OCI-LY7 (cell line): ENCODE measurements at regions not wholly inside any gene's neighbourhood (a gene's known extent, or its start where the extent isn't known, plus 50 kb on each side); places are given as distances from the start of the nearest gene placed in this dataset.
A peak's percentile ranks its signal among the peaks of the same experiment; 100 is the strongest.

Source experiments
- BruUV-seq: library from RNA; stranded (reverse); fragments of 400-500 nt; replicated peaks from 2 replicates; lab custom pipeline; 2021; lab: Mats Ljungman, UMichigan
- CTCF ChIA-PET: fragments of 300-600 bp; sonication (Branson Sonifier 250); formaldehyde crosslinking; loops from one replicate; lab custom pipeline; 2022; ENCODE audit warnings: antibody characterized with exemption; ENCODE audit not compliant: unreplicated experiment; lab: Charles Lee
- POLR2A ChIA-PET: fragments of 300-600 bp; sonication (Branson Sonifier 250); formaldehyde crosslinking; loops from one replicate; lab custom pipeline; 2022; ENCODE audit warnings: antibody characterized with exemption; lab: Charles Lee
- DNase-seq: peaks from one replicate; pipeline ENCODE4 v3.0.0-alpha.2; 2015; ENCODE audit warnings: low spot score
- H2AFZ ChIP-seq: fragments of 200-600 bp; sonication (generic), shearing (Covaris generic); 2 replicates; pipeline ENCODE4 v1.6.1; 2014; ENCODE audit warnings: mild to moderate bottlenecking, antibody characterized with exemption, low read length, moderate library complexity
- H3K27ac ChIP-seq: fragments of 200-600 bp; sonication (generic); 2 replicates; pipeline ENCODE4 v1.5.1; 2014; ENCODE audit warnings: mixed run types, low read depth, mild to moderate bottlenecking, moderate library complexity, low read length, inconsistent platforms; ENCODE audit not compliant: poor library complexity, severe bottlenecking
- H3K36me3 ChIP-seq: fragments of 200-600 bp; sonication (generic); 2 replicates; pipeline ENCODE4 v1.6.1; 2014; ENCODE audit warnings: mild to moderate bottlenecking, antibody characterized with exemption, low read length, moderate library complexity, mixed read lengths; ENCODE audit not compliant: insufficient read depth
- H3K4me1 ChIP-seq: fragments of 200-600 bp; sonication (generic); 2 replicates; pipeline ENCODE4 v1.5.1; 2014; ENCODE audit warnings: mild to moderate bottlenecking, low read length; ENCODE audit not compliant: insufficient read depth, poor library complexity, severe bottlenecking
- H3K4me2 ChIP-seq: fragments of 200-600 bp; sonication (generic); 2 replicates; pipeline ENCODE4 v1.6.1; 2014; ENCODE audit warnings: mild to moderate bottlenecking, low read length
- H3K4me3 ChIP-seq: fragments of 200-600 bp; sonication (generic); 2 replicates; pipeline ENCODE4 v1.5.1; 2014; ENCODE audit warnings: mild to moderate bottlenecking, low read depth, low read length; ENCODE audit not compliant: poor library complexity, severe bottlenecking
- H3K79me2 ChIP-seq: fragments of 200-600 bp; sonication (generic); 2 replicates; pipeline ENCODE4 v1.6.1; 2016; ENCODE audit warnings: low read depth, mild to moderate bottlenecking, low read length, moderate library complexity, mixed read lengths; ENCODE audit not compliant: insufficient read depth
- H3K9me2 ChIP-seq: fragments of 200-600 bp; sonication (generic); 2 replicates; pipeline ENCODE4 v1.6.1; 2016; ENCODE audit warnings: mild to moderate bottlenecking, low read length, mixed read lengths; ENCODE audit not compliant: insufficient read depth
- H3K9me3 ChIP-seq: fragments of 200-600 bp; sonication (generic); 2 replicates; pipeline ENCODE4 v1.6.1; 2014; ENCODE audit warnings: mild to moderate bottlenecking, mixed run types, low read length, mixed read lengths
- H4K20me1 ChIP-seq: fragments of 200-600 bp; sonication (generic); 2 replicates; pipeline ENCODE4 v1.6.1; 2014; ENCODE audit warnings: mild to moderate bottlenecking, antibody characterized with exemption, low read length, moderate library complexity, mixed read lengths; ENCODE audit not compliant: insufficient read depth
- EZH2phosphoT487 ChIP-seq: fragments of 200-600 bp; sonication (generic); IDR thresholded peaks from 2 replicates; pipeline ENCODE4 v1.6.1; 2018; ENCODE audit warnings: low read depth, borderline replicate concordance, mild to moderate bottlenecking, mixed run types, antibody characterized with exemption, low read length, moderate library complexity, mixed read lengths
- intact Hi-C: fragments of 100-400 bp; cut with micrococcal nuclease; formaldehyde crosslinking; loops from one replicate; pipeline ENCODE4 v1.10.0; 2022; ENCODE audit not compliant: unreplicated experiment
- TF ChIP-seq, protein P1 (sequence below): fragments of 200-600 bp; sonication (generic); conservative IDR thresholded peaks from 2 replicates; pipeline ENCODE4 v1.5.1; 2014; ENCODE audit warnings: mild to moderate bottlenecking, antibody characterized with exemption, low read length, moderate library complexity, mixed read lengths

DNA sequence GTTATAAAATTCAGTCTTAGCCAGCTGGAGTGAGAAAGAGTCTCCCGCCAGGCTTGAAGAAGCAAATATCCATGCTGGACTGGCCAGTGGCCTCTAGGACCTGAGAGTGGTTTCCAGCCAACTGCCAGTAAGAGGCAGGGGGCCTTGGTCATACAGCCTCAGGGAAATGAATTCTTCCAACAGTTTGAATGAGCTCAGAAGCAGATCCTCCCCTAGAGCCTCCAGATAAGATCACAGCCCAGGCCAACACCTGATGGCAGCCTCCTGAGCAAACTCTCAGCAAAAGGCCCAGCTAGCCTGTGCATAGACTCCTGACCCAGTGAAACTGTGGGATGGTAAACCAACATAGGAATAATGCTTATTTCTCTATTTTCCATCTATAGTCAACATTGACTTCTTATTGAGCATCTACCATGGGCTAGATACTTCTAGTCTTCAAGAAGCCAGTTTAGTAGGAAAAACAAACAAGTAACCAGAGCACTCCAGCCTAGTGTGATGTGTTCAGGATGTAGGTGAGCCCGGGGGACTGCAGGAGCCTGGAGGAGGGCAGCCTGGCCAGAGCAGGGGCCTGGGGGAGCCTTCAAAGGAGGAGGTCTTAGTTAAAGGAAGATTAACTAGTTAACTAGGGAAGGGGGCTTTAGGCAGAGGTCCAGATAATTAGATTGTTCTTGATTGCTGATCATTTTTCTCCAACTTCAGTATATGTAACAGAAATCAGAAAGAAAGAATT is 115.4 kb upstream of the ADO start:
- ChIA-PET POLR2A (interaction anchor here (0.7 to 1.4 kb wide), 11 partner anchors 12 to 923 kb away, joined by 3 to 6 read pairs (median 3); no protein-coding TSS in a partner anchor), CTCF (no interaction called here)
- Histone ChIP-seq H3K36me3 (no peaks in the 10 kb centered on the region; the same call in 1 of the 2 replicates), H3K9me3 (0 out of 2 replicates have a peak, but pooled peaks cover 6% of the 10 kb centered on the region), H3K4me2 (peak overlapping the region; percentile 51), H3K9me2 (no peaks in the 10 kb centered on the region), H3K4me3 (peak overlapping the region; percentile 28), H3K4me1 (peaks cover 31% of the 10 kb centered on the region), H3K27ac (no peak overlapping the region), H4K20me1 (no peaks in the 10 kb centered on the region), H2AFZ (peak overlapping the region; percentile 68; the same call in 1 of the 2 replicates), H3K79me2 (no peaks in the 10 kb centered on the region)
- DNase-seq, result peak; percentile 12
- no peak for TF ChIP-seq EZH2phosphoT487
- TF ChIP-seq, protein P1, sequence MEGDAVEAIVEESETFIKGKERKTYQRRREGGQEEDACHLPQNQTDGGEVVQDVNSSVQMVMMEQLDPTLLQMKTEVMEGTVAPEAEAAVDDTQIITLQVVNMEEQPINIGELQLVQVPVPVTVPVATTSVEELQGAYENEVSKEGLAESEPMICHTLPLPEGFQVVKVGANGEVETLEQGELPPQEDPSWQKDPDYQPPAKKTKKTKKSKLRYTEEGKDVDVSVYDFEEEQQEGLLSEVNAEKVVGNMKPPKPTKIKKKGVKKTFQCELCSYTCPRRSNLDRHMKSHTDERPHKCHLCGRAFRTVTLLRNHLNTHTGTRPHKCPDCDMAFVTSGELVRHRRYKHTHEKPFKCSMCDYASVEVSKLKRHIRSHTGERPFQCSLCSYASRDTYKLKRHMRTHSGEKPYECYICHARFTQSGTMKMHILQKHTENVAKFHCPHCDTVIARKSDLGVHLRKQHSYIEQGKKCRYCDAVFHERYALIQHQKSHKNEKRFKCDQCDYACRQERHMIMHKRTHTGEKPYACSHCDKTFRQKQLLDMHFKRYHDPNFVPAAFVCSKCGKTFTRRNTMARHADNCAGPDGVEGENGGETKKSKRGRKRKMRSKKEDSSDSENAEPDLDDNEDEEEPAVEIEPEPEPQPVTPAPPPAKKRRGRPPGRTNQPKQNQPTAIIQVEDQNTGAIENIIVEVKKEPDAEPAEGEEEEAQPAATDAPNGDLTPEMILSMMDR, result no peak
- intact Hi-C loops, result no loop called here
- no TSS peak for BruUV-seq

DNA sequence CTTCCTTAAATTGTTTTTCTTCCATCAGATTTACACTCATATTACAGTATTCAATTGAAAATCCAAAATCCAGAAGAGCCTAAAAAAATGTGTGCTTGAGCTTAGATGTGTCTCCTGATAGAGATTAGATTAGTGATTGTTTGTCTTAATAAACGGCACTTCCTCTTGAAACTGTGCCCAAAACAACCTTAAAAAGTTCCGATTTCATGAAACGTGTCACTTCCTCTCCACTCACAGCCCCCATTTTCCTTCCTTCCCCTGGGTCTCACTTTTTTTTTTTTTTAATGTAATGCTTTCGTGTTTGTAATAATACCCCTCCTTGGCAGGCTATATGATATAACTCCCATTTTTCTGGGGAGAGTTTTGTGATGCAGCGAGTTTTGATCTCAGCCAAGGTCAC is 114.8 kb upstream of the ADO start:
- BruUV-seq, result no TSS peak
- peak overlapping the region; percentile 68; the same call in 1 of the 2 replicates for H2AFZ ChIP-seq
- no peaks in the 10 kb centered on the region; the same call in 1 of the 2 replicates for H3K36me3 ChIP-seq
- peak overlapping the region; percentile 51 for H3K4me2 ChIP-seq
- DNase-seq, result peak; percentile 65
- no peak overlapping the region for H3K27ac ChIP-seq
- H3K9me3 ChIP-seq, result 0 out of 2 replicates have a peak, but pooled peaks cover 6% of the 10 kb centered on the region
- intact Hi-C loops, result loop anchor here (2.0 kb wide), 1 partner anchor 79 kb away; no protein-coding TSS in a partner anchor
- H3K4me3 ChIP-seq, result peak overlapping the region; percentile 28
- no peaks in the 10 kb centered on the region for H3K79me2 ChIP-seq
- H3K9me2 ChIP-seq, result no peaks in the 10 kb centered on the region
- CTCF ChIA-PET, result no interaction called here
- peaks cover 31% of the 10 kb centered on the region for H3K4me1 ChIP-seq
- no peak for TF ChIP-seq EZH2phosphoT487
- TF ChIP-seq, protein P1, result no peak
- POLR2A ChIA-PET, result interaction anchor here (0.7 to 1.4 kb wide), 10 partner anchors 12 to 923 kb away, joined by 3 to 6 read pairs (median 3); no protein-coding TSS in a partner anchor
- H4K20me1 ChIP-seq, result no peaks in the 10 kb centered on the region
